NCI-H345 (cell line): ENCODE measurements at regions not wholly inside any gene's neighbourhood (a gene's known extent, or its start where the extent isn't known, plus 50 kb on each side); places are given as distances from the start of the nearest gene placed in this dataset.

Experiments used
- DNase-seq: peaks from one replicate; lab custom pipeline; 2025; lab: John Stamatoyannopoulos, UW

DNA sequence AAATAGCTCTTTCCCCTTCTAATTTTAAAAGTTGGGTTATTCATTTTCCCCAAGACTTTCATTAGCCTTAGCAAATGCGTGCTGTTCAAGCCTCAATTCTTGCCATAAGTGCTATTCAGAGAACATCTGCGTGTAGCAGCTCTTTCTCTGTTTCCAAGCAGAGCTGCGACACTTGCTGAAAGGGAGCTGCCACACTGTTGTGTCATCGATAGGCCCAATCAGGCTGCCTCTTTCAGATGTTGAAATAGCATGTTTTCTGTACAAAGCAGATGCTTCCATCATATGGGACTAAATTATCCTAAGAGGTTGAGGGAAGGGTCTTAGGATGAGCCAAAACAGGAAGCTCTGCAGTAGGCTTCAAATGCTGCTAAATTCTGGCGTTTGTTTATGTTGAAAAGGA, 220.9 kb upstream of the CDC14C start:
- DNase-seq, result no peak

- no peak for DNase-seq
Measured at GRCh38 chr7:48708122-48708521, 216.2 kb upstream of the CDC14C start.

GRCh38 chr7:48708635-48709034, 215.7 kb upstream of the CDC14C start:
- DNase-seq, result peak; percentile 54

GRCh38 chr7:48710995-48711394, 213.4 kb upstream of the CDC14C start:
- DNase-seq, result no peak

DNA sequence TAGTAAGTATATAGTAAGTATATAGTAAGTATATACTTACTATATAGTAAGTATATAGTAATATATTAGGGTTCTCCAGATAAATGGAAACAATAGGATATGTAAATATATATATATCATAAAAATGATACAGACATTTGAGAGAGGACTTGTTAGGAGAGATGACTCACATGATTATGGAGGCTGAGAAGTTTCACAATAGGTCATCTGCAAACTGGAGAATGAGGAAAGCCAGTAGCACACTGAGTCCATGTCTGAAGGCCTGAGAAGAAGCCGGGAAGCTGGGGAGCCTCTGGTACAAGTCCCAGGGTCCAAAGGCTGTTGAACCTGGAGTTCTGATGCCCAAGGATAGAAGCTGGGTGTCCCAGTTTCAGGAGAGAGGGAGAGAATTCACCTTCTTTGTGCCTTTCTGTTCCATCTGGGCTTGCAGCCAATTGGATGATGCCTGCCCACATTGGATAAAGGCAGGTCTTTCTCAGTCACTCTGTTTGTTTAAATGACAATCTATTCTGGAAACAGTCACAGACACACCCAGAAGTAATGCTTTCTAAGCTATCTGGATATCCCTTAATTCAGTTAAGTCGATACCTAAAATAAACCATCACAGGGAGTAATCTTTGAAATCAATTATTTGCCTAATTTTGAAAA, 205.5 kb upstream of the CDC14C start:
- DNase-seq, result peak; percentile 32

DNA sequence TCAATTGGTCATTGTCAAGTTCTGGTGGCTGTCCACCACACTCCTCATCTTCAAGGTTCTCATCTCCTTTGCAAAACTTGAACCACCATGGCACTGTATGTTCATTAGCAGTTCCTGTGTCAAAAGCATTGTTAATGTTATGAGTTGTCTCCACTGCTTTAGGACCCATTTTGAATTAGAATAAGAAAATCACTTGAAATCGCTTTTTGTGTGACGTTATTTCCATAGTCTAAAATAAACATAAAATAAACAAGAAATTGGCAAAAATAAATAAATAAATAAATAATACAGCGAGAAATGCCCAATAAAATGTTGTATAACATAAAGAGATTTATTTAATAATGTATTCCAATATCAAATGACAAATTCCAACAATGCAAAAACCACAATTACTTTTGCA, 195.5 kb upstream of the CDC14C start:
- DNase-seq, result no peak

DNA sequence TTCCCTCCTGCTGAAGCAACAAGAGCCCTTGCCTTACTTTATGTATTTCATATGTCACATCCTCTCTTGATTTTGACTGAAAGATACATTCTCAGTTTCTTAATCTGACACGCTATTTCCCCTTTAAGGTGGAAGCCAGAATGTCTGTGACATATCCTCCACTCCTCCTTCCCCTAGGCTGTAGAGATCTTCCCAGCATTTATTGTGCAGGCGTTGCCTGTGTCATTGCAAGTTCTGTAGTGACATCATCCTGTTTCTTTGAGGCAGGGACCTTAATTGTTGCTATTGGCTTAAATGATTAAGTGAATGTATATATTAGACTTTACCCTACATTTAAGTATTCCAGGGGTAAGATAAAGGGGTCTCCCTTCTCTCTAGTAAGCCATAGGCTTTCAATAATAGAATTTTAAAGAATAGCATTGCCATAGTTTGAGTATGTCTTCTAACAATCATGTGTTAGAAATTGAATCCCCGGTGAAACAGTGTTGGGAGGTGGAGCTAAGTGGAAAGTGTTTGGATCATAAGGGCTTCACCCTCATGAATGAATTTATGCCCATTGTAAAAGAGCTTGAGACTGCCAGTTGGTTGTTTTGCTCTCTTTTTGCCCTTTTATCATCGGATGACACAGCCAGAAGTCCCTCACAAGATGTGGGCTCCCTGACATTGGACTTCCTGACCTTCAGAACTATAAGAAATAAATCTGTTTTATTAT, 189.5 kb upstream of the CDC14C start:
- no peak for DNase-seq

- no peak for DNase-seq
Measured at GRCh38 chr7:48741545-48741944, 182.8 kb upstream of the CDC14C start.

GRCh38 chr7:48742079-48742798, 182.1 kb upstream of the CDC14C start:
- DNase-seq, result peak; percentile 79

DNA sequence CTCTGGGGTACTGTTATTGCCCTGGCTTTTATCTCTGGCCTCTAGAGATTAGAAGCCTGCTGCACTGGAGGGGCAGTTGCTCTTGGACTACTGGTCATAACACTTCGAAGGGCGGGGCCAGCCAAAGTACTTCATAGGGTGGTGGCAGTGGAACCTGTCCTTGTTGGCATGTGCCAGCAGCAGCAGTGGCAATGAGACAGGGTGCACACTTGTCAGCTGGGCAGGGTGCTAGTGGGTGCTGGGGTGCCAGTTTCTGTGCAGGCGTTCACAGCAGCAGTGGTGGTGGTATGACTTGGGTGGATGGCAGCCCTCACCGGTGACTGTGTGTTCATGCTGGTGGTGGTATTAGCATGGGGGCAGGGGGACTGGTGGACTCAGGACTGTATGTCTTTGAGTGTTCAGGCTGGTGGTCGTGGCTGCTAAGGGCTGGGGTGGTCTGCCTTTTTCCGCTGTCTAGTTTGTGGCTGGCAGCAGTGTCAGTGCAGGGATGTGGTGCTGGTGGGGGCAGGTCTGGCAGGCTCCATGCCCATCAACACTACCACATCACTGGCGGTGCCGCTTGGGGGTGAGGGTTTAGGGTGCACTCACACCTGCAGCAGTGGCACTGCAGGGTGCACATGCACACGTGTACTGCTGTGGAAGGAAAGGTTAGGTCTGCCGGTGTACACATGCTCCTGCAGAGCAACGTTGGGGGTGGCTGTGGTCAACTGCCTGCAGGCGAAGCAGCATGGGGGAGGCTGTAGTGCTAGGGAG, 176.1 kb upstream of the CDC14C start:
- no peak for DNase-seq

DNA sequence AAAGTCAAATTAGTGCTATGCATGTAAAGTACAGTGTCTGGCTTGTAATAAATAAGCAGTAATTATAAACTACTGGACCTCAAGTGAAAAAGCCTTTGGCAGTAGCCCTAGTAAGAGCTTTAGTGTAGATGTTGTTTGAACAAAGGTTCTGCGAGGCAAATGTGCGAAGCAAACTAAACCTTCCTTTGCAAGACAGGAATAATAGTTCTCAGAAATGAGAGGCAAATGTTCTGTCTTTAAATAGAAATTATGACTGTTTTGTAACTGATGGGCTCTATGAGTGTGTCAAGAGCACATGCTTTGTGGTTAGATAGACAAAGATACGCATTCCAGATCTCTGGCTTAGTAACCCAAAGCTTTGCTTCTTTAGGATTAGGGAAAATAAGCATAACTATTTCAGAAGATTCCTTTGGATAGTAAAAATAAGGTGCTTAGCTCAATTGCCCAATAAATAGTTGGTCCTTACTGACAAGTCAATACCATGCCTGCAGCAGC, 169.2 kb upstream of the CDC14C start:
- no peak for DNase-seq

GRCh38 chr7:48759431-48760080, 164.8 kb upstream of the CDC14C start:
- no peak for DNase-seq

GRCh38 chr7:48760528-48761265, 163.7 kb upstream of the CDC14C start:
- DNase-seq, result no peak

GRCh38 chr7:48780862-48781261, 143.5 kb upstream of the CDC14C start:
- no peak for DNase-seq

GRCh38 chr7:48781752-48782151, 142.6 kb upstream of the CDC14C start:
- DNase-seq, result peak; percentile 82

DNA sequence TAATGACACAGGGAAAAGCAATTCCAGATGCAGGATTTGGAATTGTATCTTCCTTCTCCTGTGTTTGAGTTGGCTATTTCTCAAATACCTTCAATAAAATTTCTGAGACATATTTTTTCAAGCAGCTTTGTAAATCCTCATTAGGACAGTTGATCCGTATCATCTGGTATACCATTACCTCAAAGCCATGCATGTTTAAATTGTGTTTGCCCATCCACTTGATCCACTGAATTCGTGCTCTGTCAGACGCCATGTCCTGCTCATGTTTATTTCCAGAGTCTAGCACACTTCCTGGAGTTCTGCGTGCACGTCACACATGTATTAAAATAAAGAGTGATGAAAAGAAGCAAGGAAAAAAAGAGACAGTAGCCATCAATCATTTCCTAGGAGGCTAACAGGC, 141.8 kb upstream of the CDC14C start:
- peak; percentile 70 for DNase-seq

DNA sequence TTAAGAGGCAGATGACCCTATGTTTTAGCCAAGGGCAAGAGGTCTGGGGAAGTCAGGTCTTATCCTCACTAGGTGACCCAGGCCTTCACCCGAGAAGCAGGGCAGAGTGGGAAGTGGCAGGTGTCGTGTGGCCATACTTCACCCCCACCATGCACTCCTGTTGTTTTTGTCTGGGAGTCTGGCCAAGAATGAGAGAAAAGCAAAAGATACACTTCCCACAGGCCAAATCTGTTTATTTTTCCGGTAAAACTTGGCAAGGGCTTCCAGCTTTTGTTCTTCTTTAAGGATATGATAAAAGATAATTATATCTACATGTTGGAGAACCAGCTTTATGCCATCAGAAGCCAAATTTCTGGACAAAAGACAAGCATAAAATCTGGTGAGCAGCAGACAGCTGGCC, 137.4 kb upstream of the CDC14C start:
- peak; percentile 93 for DNase-seq

DNA sequence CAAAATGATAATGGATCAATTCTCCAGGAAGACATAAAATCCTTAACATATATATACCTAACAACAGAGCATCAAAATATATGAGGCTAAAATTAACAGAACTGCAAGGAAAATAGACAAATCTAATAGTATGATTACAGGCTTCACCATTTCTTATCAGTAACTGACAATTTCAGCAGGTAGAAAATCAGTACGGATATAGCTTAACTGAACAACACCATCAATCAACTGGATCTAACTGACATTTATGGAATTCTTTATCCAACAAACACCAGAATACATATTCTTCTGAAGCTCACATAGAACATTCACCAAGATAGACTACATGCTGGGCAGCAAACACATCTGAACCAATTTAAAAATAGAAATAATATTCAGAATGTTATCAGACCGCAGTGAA, 121.1 kb upstream of the CDC14C start:
- DNase-seq, result no peak

DNA sequence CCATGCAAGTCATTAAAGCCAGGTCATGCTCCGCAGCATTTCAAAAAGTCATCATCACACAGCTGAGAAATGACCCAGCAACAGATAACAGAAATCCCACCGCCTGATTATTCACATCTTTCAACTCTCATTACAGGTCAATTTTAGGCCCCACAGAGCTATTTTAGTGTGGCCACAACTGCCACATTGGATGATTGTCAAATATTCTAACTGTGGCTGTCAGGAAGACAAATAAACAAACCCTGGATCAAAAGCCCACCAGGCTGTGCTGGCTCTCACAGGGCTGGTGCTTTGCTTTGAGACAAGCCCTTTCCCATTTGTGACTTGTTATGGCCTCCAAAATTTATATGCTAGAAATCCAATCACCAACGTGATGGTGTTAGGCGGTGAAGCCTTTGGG, 117.6 kb upstream of the CDC14C start:
- DNase-seq, result no peak

GRCh38 chr7:48811071-48811470, 113.3 kb upstream of the CDC14C start:
- no peak for DNase-seq

GRCh38 chr7:48813472-48813871, 110.9 kb upstream of the CDC14C start:
- no peak for DNase-seq
